ENCODE measurements at regions not wholly inside any gene's neighbourhood (a gene's known extent, or its start where the extent isn't known, plus 50 kb on each side); places are given as distances from the start of the nearest gene placed in this dataset.

GRCh38 chr18:55147791-55148190 is 188.5 kb upstream of the CCDC68 start:
- TF ChIP-seq CTCF (conservative IDR thresholded peaks at IDR 0.05; ENCODE audit: low read depth, low read length) (no peak), EZH2 (IDR thresholded peaks at IDR 0.05; ENCODE audit: low read length, unreplicated experiment) (no peak), EZH2phosphoT487 (IDR thresholded peaks at IDR 0.05; ENCODE audit: borderline replicate concordance, low read length) (no peak)
